GM18951 (cell line): ENCODE measurements at regions not wholly inside any gene's neighbourhood (a gene's known extent, or its start where the extent isn't known, plus 50 kb on each side); places are given as distances from the start of the nearest gene placed in this dataset.
"Not testable (repeated sequence)": the region's sequence is repeated elsewhere in the genome, so short reads cannot be mapped to it uniquely, and the experiment has no call there.

Experiments
- POLR2A ChIP-seq: IDR thresholded peaks from 4 replicates; pipeline ENCODE4 v1.6.1; 2011; ENCODE audit warnings: mild to moderate bottlenecking; ENCODE audit not compliant: insufficient read length, insufficient read depth; ENCODE audit errors: extremely low read depth
- in situ Hi-C: fragments of 300-500 bp; cut with MboI; formaldehyde crosslinking; loops from one replicate; pipeline ENCODE4 v1.12.0; 2022; ENCODE audit warnings: low sequenced_read_pairs, mixed read lengths, inconsistent platforms; ENCODE audit not compliant: unreplicated experiment

GRCh38 chr14:53408175-53408879, 255.2 kb upstream of the DDHD1 start:
- in situ Hi-C loops = no loop called here
- no peak for TF ChIP-seq POLR2A

- TF ChIP-seq POLR2A = no peak
- in situ Hi-C loops = no loop called here
Measured at GRCh38 chr14:53406519-53406918, 253.4 kb upstream of the DDHD1 start.

GRCh38 chr14:53401646-53402045, 248.5 kb upstream of the DDHD1 start:
- in situ Hi-C loops = no loop called here

GRCh38 chr14:53399057-53399456, 245.9 kb upstream of the DDHD1 start:
- in situ Hi-C loops = no loop called here
- no peak for TF ChIP-seq POLR2A

More at GRCh38 chr14:53401646-53402045, 248.5 kb upstream of the DDHD1 start:
- TF ChIP-seq POLR2A = no peak

- in situ Hi-C loops = no loop called here
- no peak for TF ChIP-seq POLR2A
Measured at GRCh38 chr14:53398616-53399015, 245.5 kb upstream of the DDHD1 start.

- in situ Hi-C loops = not testable (repeated sequence)
Measured at GRCh38 chr14:53395267-53395666, 242.1 kb upstream of the DDHD1 start.

- no peak for TF ChIP-seq POLR2A
- in situ Hi-C loops = no loop called here
Measured at GRCh38 chr14:53391631-53392285, 238.6 kb upstream of the DDHD1 start.

- in situ Hi-C loops = no loop called here
- no peak for TF ChIP-seq POLR2A
Measured at GRCh38 chr14:53391156-53391555, 238.0 kb upstream of the DDHD1 start.

- in situ Hi-C loops = no loop called here
- no peak for TF ChIP-seq POLR2A
Measured at GRCh38 chr14:53390008-53390407, 236.9 kb upstream of the DDHD1 start.

- no peak for TF ChIP-seq POLR2A
- in situ Hi-C loops = no loop called here
Measured at GRCh38 chr14:53389202-53389601, 236.1 kb upstream of the DDHD1 start.

GRCh38 chr14:53386362-53386761, 233.2 kb upstream of the DDHD1 start:
- no peak for TF ChIP-seq POLR2A
- in situ Hi-C loops = no loop called here

GRCh38 chr14:53384536-53384935, 231.4 kb upstream of the DDHD1 start:
- in situ Hi-C loops = no loop called here
- no peak for TF ChIP-seq POLR2A

- no peak for TF ChIP-seq POLR2A
- in situ Hi-C loops = no loop called here
Measured at GRCh38 chr14:53384073-53384472, 230.9 kb upstream of the DDHD1 start.

- in situ Hi-C loops = no loop called here
- TF ChIP-seq POLR2A = no peak
Measured at GRCh38 chr14:53381895-53382294, 228.8 kb upstream of the DDHD1 start.
